AG08396 (cell line): ENCODE measurements at regions not wholly inside any gene's neighbourhood (a gene's known extent, or its start where the extent isn't known, plus 50 kb on each side); places are given as distances from the start of the nearest gene placed in this dataset.

Source experiments
- DNase-seq: peaks from one replicate; pipeline ENCODE4 v3.0.0; 2012; ENCODE audit warnings: low spot score, mixed read lengths

- no peak for DNase-seq
Observed at GRCh38 chr9:82153032-82153431, 164.5 kb downstream of the SPATA31D1 start.

GRCh38 chr9:82154573-82154972, 166.0 kb downstream of the SPATA31D1 start:
- DNase-seq = no peak

GRCh38 chr9:82161876-82162275, 173.3 kb downstream of the SPATA31D1 start:
- DNase-seq = no peak

GRCh38 chr9:82164159-82164558, 175.6 kb downstream of the SPATA31D1 start:
- no peak for DNase-seq

- no peak for DNase-seq
Observed at GRCh38 chr9:82167296-82167695, 178.7 kb downstream of the SPATA31D1 start.

GRCh38 chr9:82168585-82168984, 180.0 kb downstream of the SPATA31D1 start:
- no peak for DNase-seq

GRCh38 chr9:82170866-82171265, 182.3 kb downstream of the SPATA31D1 start:
- DNase-seq = no peak

- no peak for DNase-seq
Observed at GRCh38 chr9:82171271-82171670, 182.7 kb downstream of the SPATA31D1 start.

GRCh38 chr9:82180711-82181110, 192.1 kb downstream of the SPATA31D1 start:
- DNase-seq = no peak

GRCh38 chr9:82183181-82183860, 194.7 kb downstream of the SPATA31D1 start:
- DNase-seq = no peak

GRCh38 chr9:82184524-82184923, 196.0 kb downstream of the SPATA31D1 start:
- DNase-seq = no peak

GRCh38 chr9:82188817-82189216, 200.2 kb downstream of the SPATA31D1 start:
- DNase-seq = no peak

- DNase-seq = no peak
Observed at GRCh38 chr9:82191082-82191770, 202.7 kb downstream of the SPATA31D1 start.

GRCh38 chr9:82192211-82192610, 203.6 kb downstream of the SPATA31D1 start:
- no peak for DNase-seq

GRCh38 chr9:82196622-82197441, 208.3 kb downstream of the SPATA31D1 start:
- no peak for DNase-seq

GRCh38 chr9:82201196-82201595, 212.6 kb downstream of the SPATA31D1 start:
- no peak for DNase-seq

- peak; percentile 12 for DNase-seq
Observed at GRCh38 chr9:82202808-82203207, 214.2 kb downstream of the SPATA31D1 start.

- DNase-seq = no peak
Observed at GRCh38 chr9:82206490-82206889, 217.9 kb downstream of the SPATA31D1 start.

GRCh38 chr9:82206946-82207345, 218.4 kb downstream of the SPATA31D1 start:
- no peak for DNase-seq

GRCh38 chr9:82208741-82209450, 220.3 kb downstream of the SPATA31D1 start:
- no peak for DNase-seq

- DNase-seq = no peak
Observed at GRCh38 chr9:82209797-82210470, 221.4 kb downstream of the SPATA31D1 start.

GRCh38 chr9:82212885-82213284, 224.3 kb downstream of the SPATA31D1 start:
- no peak for DNase-seq
